ENCODE measurements at regions not wholly inside any gene's neighbourhood (a gene's known extent, or its start where the extent isn't known, plus 50 kb on each side); places are given as distances from the start of the nearest gene placed in this dataset.

DNA sequence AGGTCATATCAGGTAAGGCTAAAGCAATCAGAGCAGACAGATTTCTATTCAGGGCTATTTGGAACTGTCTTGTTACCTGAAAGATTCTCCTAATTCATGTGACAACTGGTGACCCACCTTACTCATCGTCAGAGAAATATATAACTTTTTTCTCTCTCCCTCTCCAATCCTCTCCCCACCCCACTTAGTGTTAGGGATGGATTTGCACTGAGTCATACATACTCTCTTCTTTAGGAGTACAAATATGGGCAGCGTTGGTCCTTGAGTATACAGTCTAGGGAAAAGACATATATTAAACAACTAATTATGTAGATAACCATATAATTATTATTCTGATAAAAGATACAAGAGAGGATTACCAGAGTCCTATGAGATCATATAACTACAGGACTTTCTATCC is 246.3 kb downstream of the HHIPL2 start:
- no peak for DNase-seq
- WGBS (ENCODE audit: insufficient coverage, low lambda C conversion rate), result no CpG with 5 or more reads among the region's 2 CpGs
- H3K27ac ChIP-seq (ENCODE audit: low read length), result no peak overlapping the region

DNA sequence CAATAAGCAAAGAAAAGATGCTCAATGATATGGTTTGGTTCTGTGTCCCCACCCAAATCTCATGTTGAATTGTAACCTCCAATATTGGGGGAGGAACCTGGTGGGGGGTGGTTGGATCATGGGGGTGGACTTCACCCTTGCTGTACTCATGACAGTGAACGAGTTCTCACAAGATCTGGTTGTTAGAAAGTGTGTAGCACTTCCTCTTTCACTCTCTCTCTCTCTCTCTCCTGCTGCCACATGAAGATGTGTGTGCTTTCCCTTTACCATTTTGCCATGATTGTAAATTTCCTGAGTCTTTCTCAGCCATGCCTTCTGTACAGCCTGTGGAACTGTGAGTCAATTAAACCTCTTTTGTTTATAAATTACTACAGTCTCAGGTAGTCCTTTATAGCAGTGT is 248.4 kb downstream of the HHIPL2 start:
- DNase-seq, result no peak
- Histone ChIP-seq H3K4me3 (ENCODE audit: low read length) (no peak overlapping the region), H3K36me3 (ENCODE audit: control insufficient read depth, insufficient read depth, low read length) (no peaks in the 10 kb centered on the region), H3K27me3 (ENCODE audit: control insufficient read depth, insufficient read depth, low read length) (no peaks in the 10 kb centered on the region), H3K9me3 (ENCODE audit: control insufficient read depth, low read depth, low read length) (peaks cover 6% of the 10 kb centered on the region), H3K4me1 (ENCODE audit: control insufficient read depth, insufficient read depth, low read length) (no peaks in the 10 kb centered on the region), H3K27ac (ENCODE audit: low read length) (no peak overlapping the region)
- WGBS (ENCODE audit: insufficient coverage, low lambda C conversion rate), result no CpG with 5 or more reads among the region's 1 CpG

More for the DNA sequence above, 246.3 kb downstream of the HHIPL2 start:
- H3K4me3 ChIP-seq (ENCODE audit: low read length), result no peak overlapping the region
- no peaks in the 10 kb centered on the region for H3K36me3 ChIP-seq (ENCODE audit: control insufficient read depth, insufficient read depth, low read length)
- H3K27me3 ChIP-seq (ENCODE audit: control insufficient read depth, insufficient read depth, low read length), result no peaks in the 10 kb centered on the region
- no peaks in the 10 kb centered on the region for H3K4me1 ChIP-seq (ENCODE audit: control insufficient read depth, insufficient read depth, low read length)
- H3K9me3 ChIP-seq (ENCODE audit: control insufficient read depth, low read depth, low read length), result no peaks in the 10 kb centered on the region

DNA sequence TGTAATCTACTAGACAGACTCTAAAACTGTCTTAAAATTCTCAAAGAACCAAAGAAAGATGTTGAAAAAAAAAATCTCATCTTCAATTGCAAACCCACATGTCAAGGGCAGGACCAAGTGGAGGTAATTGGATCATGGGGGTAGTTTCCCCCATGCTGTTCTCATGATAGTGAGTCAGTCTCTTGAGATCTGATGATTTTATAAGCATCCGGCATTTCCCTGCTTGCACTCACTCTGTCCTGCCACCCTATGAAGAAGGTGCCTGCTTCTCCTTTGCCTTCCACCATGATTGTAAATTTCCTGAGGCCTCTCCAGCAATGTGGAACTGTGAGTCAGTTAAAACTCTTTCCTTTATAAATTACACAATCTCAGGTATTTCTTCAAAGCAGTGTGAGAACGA is 257.0 kb downstream of the HHIPL2 start:
- Histone ChIP-seq H3K4me3 (ENCODE audit: low read length) (no peak overlapping the region), H3K4me1 (ENCODE audit: control insufficient read depth, insufficient read depth, low read length) (no peaks in the 10 kb centered on the region), H3K27ac (ENCODE audit: low read length) (no peak overlapping the region), H3K27me3 (ENCODE audit: control insufficient read depth, insufficient read depth, low read length) (no peaks in the 10 kb centered on the region), H3K36me3 (ENCODE audit: control insufficient read depth, insufficient read depth, low read length) (no peaks in the 10 kb centered on the region), H3K9me3 (ENCODE audit: control insufficient read depth, low read depth, low read length) (peaks cover 2% of the 10 kb centered on the region)
- DNase-seq, result no peak
- 100% methylated on average over 2 of the region's 2 CpGs for whole genome bisulfite sequencing (ENCODE audit: insufficient coverage, low lambda C conversion rate)

DNA sequence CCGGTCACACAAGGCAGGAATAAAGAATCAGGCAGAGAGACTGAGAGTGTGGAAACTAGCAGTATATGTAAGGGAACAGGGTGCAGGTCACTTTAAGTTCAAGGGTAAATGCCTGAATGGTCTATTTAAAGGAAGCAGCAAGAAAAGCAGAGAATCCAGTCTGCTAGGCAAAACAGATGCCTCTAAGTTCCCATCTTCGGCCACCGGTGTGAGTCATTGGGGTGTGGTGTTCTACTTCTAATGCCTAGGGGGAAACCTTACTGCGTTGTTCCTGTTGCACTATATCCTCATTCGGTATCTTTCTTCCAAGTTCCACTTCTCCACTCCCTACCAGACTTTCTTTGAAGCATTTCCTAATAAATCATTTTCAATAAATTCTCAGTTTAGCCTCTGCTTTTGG is 259.9 kb downstream of the HHIPL2 start:
- Histone ChIP-seq H3K9me3 (ENCODE audit: control insufficient read depth, low read depth, low read length) (no peaks in the 10 kb centered on the region), H3K27me3 (ENCODE audit: control insufficient read depth, insufficient read depth, low read length) (no peaks in the 10 kb centered on the region), H3K4me3 (ENCODE audit: low read length) (no peak overlapping the region), H3K4me1 (ENCODE audit: control insufficient read depth, insufficient read depth, low read length) (no peaks in the 10 kb centered on the region), H3K36me3 (ENCODE audit: control insufficient read depth, insufficient read depth, low read length) (no peaks in the 10 kb centered on the region), H3K27ac (ENCODE audit: low read length) (no peak overlapping the region)
- no peak for DNase-seq
- 70% methylated on average over 3 of the region's 5 CpGs for WGBS (ENCODE audit: insufficient coverage, low lambda C conversion rate)

DNA sequence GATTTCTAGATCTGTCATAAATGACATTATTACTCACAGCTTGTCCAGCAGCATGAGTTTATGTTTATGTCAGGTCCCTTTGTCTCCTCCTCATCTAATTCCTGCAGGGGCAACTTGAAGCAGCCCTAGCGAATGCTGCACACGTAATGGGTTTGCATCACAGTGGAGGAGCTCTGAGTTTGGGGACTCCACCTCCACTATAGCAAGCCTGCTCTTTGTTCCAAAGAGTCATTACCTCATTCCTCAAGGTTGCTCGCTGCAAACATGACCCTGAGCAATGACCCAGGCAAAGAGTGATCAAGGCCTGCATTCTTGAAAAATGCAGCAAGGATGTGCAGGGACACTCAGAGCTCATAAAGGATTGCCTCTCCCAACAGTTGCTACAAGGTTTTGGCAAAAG is 261.9 kb downstream of the HHIPL2 start:
- H3K4me3 ChIP-seq (ENCODE audit: low read length), result no peak overlapping the region
- DNase-seq, result no peak
- no peaks in the 10 kb centered on the region for H3K9me3 ChIP-seq (ENCODE audit: control insufficient read depth, low read depth, low read length)
- WGBS (ENCODE audit: insufficient coverage, low lambda C conversion rate), result no CpG with 5 or more reads among the region's 3 CpGs
- H3K4me1 ChIP-seq (ENCODE audit: control insufficient read depth, insufficient read depth, low read length), result no peaks in the 10 kb centered on the region
- no peaks in the 10 kb centered on the region for H3K36me3 ChIP-seq (ENCODE audit: control insufficient read depth, insufficient read depth, low read length)
- H3K27me3 ChIP-seq (ENCODE audit: control insufficient read depth, insufficient read depth, low read length), result no peaks in the 10 kb centered on the region
- no peak overlapping the region for H3K27ac ChIP-seq (ENCODE audit: low read length)

DNA sequence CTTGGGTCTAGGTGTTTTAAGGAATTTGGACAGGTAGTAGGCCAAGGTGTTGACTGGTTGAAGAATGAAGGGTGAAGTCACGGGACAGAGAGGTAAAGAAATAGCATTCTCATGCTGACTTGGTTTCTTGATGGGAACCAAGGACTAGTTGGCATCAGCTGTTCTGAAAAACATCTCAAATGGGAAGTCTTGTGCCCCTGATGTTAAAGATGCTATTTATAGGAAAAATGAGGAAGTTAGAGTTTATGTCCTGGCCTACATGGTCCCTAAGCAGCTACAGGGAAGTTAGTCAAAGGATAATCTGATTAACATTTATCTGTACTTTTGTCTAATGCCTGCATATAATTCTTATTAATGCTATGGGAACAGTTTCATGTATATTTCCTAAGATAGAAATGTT is 262.4 kb downstream of the HHIPL2 start:
- H3K4me1 ChIP-seq (ENCODE audit: control insufficient read depth, insufficient read depth, low read length), result no peaks in the 10 kb centered on the region
- no peak overlapping the region for H3K27ac ChIP-seq (ENCODE audit: low read length)
- H3K36me3 ChIP-seq (ENCODE audit: control insufficient read depth, insufficient read depth, low read length), result no peaks in the 10 kb centered on the region
- H3K27me3 ChIP-seq (ENCODE audit: control insufficient read depth, insufficient read depth, low read length), result no peaks in the 10 kb centered on the region
- WGBS (ENCODE audit: insufficient coverage, low lambda C conversion rate), result 100% methylated on average over 1 of the region's 1 CpG
- H3K9me3 ChIP-seq (ENCODE audit: control insufficient read depth, low read depth, low read length), result no peaks in the 10 kb centered on the region
- DNase-seq, result no peak
- H3K4me3 ChIP-seq (ENCODE audit: low read length), result no peak overlapping the region

DNA sequence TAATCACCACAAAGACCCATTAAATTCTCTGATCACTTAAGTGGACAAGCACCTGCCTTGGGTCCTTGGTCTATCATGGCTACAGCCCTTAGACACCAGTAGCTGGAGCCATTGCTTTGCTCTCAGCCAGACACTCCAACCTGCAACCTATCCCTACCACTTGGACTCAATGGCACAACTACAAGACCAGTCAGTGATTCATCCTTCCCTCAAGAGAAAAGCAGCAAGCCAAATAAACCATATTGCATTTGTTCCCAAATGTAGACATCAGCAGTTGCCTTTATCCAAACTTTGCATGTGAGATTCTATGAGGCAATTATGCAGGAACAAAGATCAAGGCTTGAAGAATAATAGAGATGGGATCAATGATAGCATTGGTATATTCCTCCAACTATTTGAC is 263.4 kb downstream of the HHIPL2 start:
- no peaks in the 10 kb centered on the region for H3K4me1 ChIP-seq (ENCODE audit: control insufficient read depth, insufficient read depth, low read length)
- no peak for DNase-seq

DNA sequence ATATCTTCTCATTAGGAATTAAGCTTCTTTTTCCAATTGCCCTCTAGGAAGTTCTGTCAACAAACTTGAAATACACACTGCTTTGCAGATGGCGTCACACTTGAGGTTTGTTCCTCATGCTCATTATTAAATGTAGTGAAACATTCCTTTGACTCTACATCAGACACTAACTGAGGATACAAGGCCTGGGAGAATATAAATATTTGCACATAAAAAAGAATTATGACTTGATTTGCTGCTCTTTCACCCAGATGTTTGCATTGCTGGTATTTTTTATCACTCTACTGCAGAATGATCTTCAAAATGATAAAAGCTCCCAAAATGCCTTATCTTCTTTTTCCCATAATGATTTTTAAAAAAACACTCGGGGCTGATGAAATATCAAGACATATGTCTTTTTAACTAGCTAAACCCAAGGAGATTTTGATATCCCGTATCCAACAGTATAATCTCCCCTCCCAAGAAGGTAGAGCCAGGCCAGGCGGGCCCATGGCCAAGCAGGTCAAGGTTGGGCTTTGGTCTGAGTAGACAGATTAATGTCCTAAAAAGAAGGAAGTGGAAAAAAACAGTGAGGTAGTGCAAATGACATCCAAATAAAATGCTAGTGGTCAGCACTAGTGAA is 264.6 kb downstream of the HHIPL2 start:
- Histone ChIP-seq H3K4me1 (ENCODE audit: control insufficient read depth, insufficient read depth, low read length) (no peaks in the 10 kb centered on the region), H3K4me3 (ENCODE audit: low read length) (no peak overlapping the region), H3K9me3 (ENCODE audit: control insufficient read depth, low read depth, low read length) (no peaks in the 10 kb centered on the region), H3K27me3 (ENCODE audit: control insufficient read depth, insufficient read depth, low read length) (no peaks in the 10 kb centered on the region), H3K27ac (ENCODE audit: low read length) (no peak overlapping the region), H3K36me3 (ENCODE audit: control insufficient read depth, insufficient read depth, low read length) (no peaks in the 10 kb centered on the region)
- no CpG with 5 or more reads among the region's 4 CpGs for WGBS (ENCODE audit: insufficient coverage, low lambda C conversion rate)
- DNase-seq, result peak; percentile 19 to 49

More for the DNA sequence above, 263.4 kb downstream of the HHIPL2 start:
- Histone ChIP-seq H3K27ac (ENCODE audit: low read length) (no peak overlapping the region), H3K36me3 (ENCODE audit: control insufficient read depth, insufficient read depth, low read length) (no peaks in the 10 kb centered on the region), H3K9me3 (ENCODE audit: control insufficient read depth, low read depth, low read length) (no peaks in the 10 kb centered on the region), H3K27me3 (ENCODE audit: control insufficient read depth, insufficient read depth, low read length) (no peaks in the 10 kb centered on the region), H3K4me3 (ENCODE audit: low read length) (no peak overlapping the region)

DNA sequence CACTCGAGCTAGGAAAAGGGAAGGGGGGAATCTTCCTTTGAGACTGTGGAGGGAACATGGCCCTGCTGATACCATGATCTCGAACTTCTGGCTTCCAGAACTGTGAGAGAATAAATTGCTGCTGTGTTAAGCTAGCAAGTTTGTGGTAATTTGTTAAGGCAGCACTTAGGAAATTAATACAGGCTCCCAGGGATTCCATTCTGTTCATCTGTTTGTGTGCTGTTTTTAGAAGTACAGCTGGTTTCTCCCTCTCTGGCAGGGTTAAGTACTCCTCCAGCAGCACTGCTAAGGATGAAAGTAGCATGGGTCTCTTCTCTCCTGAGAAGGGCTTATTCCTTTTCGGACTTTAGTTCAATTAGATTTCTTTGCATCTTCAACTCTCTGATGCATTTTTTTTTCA is 268.3 kb downstream of the HHIPL2 start:
- Histone ChIP-seq H3K27me3 (ENCODE audit: control insufficient read depth, insufficient read depth, low read length) (no peaks in the 10 kb centered on the region), H3K4me3 (ENCODE audit: low read length) (no peak overlapping the region), H3K4me1 (ENCODE audit: control insufficient read depth, insufficient read depth, low read length) (no peaks in the 10 kb centered on the region), H3K36me3 (ENCODE audit: control insufficient read depth, insufficient read depth, low read length) (no peaks in the 10 kb centered on the region), H3K27ac (ENCODE audit: low read length) (no peak overlapping the region), H3K9me3 (ENCODE audit: control insufficient read depth, low read depth, low read length) (no peaks in the 10 kb centered on the region)
- no peak for DNase-seq
- WGBS (ENCODE audit: insufficient coverage, low lambda C conversion rate), result 0% methylated on average over 1 of the region's 3 CpGs

DNA sequence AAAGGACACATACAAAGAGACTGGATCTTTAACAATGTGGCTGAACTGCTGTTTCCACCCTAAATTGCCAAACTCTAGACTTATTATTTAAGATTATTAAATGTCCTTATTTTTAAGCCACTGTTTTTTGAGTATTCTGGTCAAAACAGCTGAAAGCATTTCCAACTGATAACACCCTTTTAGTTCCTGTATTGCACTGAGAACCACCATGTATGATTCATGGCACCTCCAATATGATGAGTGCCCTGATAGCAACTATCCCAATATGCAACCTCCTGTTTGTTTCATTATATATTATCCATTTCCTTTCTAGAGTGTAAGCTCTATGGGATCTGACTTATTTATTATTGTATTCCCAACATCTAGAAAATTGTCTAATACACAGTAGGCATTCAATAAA is 269.4 kb downstream of the HHIPL2 start:
- H3K4me1 ChIP-seq (ENCODE audit: control insufficient read depth, insufficient read depth, low read length), result no peaks in the 10 kb centered on the region
- no peaks in the 10 kb centered on the region for H3K27me3 ChIP-seq (ENCODE audit: control insufficient read depth, insufficient read depth, low read length)
- no peaks in the 10 kb centered on the region for H3K36me3 ChIP-seq (ENCODE audit: control insufficient read depth, insufficient read depth, low read length)
- no peak for DNase-seq
- no peak overlapping the region for H3K27ac ChIP-seq (ENCODE audit: low read length)
- H3K9me3 ChIP-seq (ENCODE audit: control insufficient read depth, low read depth, low read length), result no peaks in the 10 kb centered on the region
- H3K4me3 ChIP-seq (ENCODE audit: low read length), result no peak overlapping the region

DNA sequence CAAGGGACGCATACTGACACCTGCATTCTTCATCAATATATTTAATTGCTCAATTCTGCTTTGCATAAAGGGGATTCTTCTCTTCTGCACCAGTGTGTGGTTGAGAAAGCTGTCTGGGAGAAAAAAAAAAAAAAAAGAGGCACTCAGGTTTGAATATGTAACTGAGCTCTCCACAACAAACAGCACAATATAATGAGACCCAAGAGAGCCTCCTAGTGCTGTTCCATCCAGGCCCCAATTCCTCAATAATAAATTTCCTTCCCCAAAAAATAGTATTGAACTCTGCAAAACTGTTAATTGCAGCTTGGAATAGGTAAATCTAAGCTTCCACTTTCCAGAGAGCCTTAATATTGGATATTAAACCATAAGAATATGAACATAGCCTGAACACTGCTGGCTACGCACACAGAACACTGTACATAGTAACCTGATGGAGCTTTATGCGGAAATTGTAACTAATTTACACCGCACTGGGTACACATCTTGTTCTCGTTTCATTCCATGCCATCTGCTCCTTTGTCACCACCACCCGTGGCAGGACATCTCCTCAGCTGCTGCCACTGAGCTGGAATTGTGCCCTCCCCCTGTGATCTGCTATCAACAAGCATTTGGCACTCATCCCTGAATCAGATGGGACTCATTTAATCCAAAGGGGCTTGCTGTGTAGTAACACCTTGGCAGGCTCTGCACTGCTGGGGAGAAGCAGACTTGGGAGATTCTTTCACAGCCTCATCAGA is 272.0 kb downstream of the HHIPL2 start:
- Histone ChIP-seq H3K27me3 (ENCODE audit: control insufficient read depth, insufficient read depth, low read length) (no peaks in the 10 kb centered on the region), H3K9me3 (ENCODE audit: control insufficient read depth, low read depth, low read length) (no peaks in the 10 kb centered on the region), H3K36me3 (ENCODE audit: control insufficient read depth, insufficient read depth, low read length) (no peaks in the 10 kb centered on the region), H3K4me3 (ENCODE audit: low read length) (no peak overlapping the region), H3K27ac (ENCODE audit: low read length) (no peak overlapping the region), H3K4me1 (ENCODE audit: control insufficient read depth, insufficient read depth, low read length) (no peaks in the 10 kb centered on the region)
- no peak for DNase-seq
- 80% methylated on average over 1 of the region's 6 CpGs for WGBS (ENCODE audit: insufficient coverage, low lambda C conversion rate)
